Liver (tissue), 8 donors: ENCODE measurements at regions not wholly inside any gene's neighbourhood (a gene's known extent, or its start where the extent isn't known, plus 50 kb on each side); places are given as distances from the start of the nearest gene placed in this dataset.

ENCODE experiments used
- DNase-seq: peaks from one replicate; pipeline ENCODE4 v3.0.0-alpha.2; 2017; ENCODE audit warnings: low spot score
- H3K27ac ChIP-seq, 2 donors: one replicate each; pipeline ENCODE4 v1.7.0; 2013; ENCODE audit warnings: inconsistent platforms in 2 of 2, low read length in 2 of 2, control low read depth in 1 of 2, low read depth in 1 of 2, mild to moderate bottlenecking in 1 of 2
- H3K27me3 ChIP-seq, 4 donors: one replicate each; pipeline versions ENCODE4 v1.6.1 to v1.7.0; 2013; ENCODE audit warnings: low read length in 3 of 4, inconsistent platforms in 1 of 4, mild to moderate bottlenecking in 1 of 4, moderate library complexity in 1 of 4; ENCODE audit not compliant: control insufficient read depth in 4 of 4, insufficient read depth in 4 of 4
- H3K36me3 ChIP-seq, 4 donors: one replicate each; pipeline versions ENCODE4 v1.6.1 to v1.7.0; 2013; ENCODE audit warnings: low read length in 3 of 4, mild to moderate bottlenecking in 3 of 4, low read depth in 1 of 4, moderate library complexity in 1 of 4; ENCODE audit not compliant: control insufficient read depth in 4 of 4, insufficient read depth in 3 of 4
- H3K4me1 ChIP-seq, 4 donors: one replicate each; pipeline versions ENCODE4 v1.6.1 to v1.7.0; 2013; ENCODE audit warnings: low read length in 3 of 4, mild to moderate bottlenecking in 3 of 4, moderate library complexity in 1 of 4; ENCODE audit not compliant: control insufficient read depth in 4 of 4, insufficient read depth in 4 of 4
- H3K4me3 ChIP-seq, 3 donors: one replicate each; pipeline versions ENCODE4 v1.6.1 to v1.7.0; 2013; ENCODE audit warnings: low read length in 3 of 3, control low read depth in 1 of 3, low read depth in 1 of 3, mild to moderate bottlenecking in 1 of 3
- H3K9ac ChIP-seq, 2 donors: one replicate each; pipeline ENCODE4 v1.7.0; 2013; ENCODE audit warnings: low read length in 2 of 2, mild to moderate bottlenecking in 2 of 2, moderate library complexity in 2 of 2, control low read depth in 1 of 2, low read depth in 1 of 2
- H3K9me3 ChIP-seq, 4 donors: one replicate each; pipeline versions ENCODE4 v1.6.1 to v1.7.0; 2013; ENCODE audit warnings: low read length in 3 of 4; ENCODE audit not compliant: control insufficient read depth in 4 of 4
- ATF3 ChIP-seq: IDR thresholded peaks from 2 replicates; pipeline ENCODE4 v1.6.1; 2016; ENCODE audit warnings: antibody characterized with exemption
- CTCF ChIP-seq: fragments of 150-350 bp; IDR thresholded peaks from 2 replicates; pipeline ENCODE4 v1.5.1; 2017; ENCODE audit warnings: improper control_type of control experiment, low read depth, low read length; ENCODE audit not compliant: missing input control
- EGR1 ChIP-seq, 2 donors: IDR thresholded peaks; 2 replicates each; pipeline ENCODE4 v1.6.1; 2016 to 2018; ENCODE audit warnings: antibody characterized with exemption in 2 of 2, low read depth in 2 of 2
- FOXA1 ChIP-seq: IDR thresholded peaks from 2 replicates; pipeline ENCODE4 v1.6.1; 2016; ENCODE audit warnings: antibody characterized with exemption
- FOXA2 ChIP-seq: IDR thresholded peaks from 2 replicates; pipeline ENCODE4 v1.6.1; 2016; ENCODE audit warnings: antibody characterized with exemption
- GABPA ChIP-seq, 2 donors: IDR thresholded peaks in 1 of 2; conservative IDR thresholded peaks in 1 of 2; 2 replicates each; pipeline ENCODE4 v1.6.1; 2016; ENCODE audit warnings: antibody characterized with exemption in 2 of 2, mild to moderate bottlenecking in 1 of 2, moderate library complexity in 1 of 2
- HNF4G ChIP-seq: IDR thresholded peaks from 2 replicates; pipeline ENCODE4 v1.6.1; 2016; ENCODE audit warnings: antibody characterized with exemption
- JUND ChIP-seq, 2 donors: IDR thresholded peaks; 2 replicates each; pipeline ENCODE4 v1.6.1; 2016; ENCODE audit warnings: antibody characterized with exemption in 2 of 2
- MAX ChIP-seq: IDR thresholded peaks from 2 replicates; pipeline ENCODE4 v1.6.1; 2016; ENCODE audit warnings: antibody characterized with exemption
- NR2F2 ChIP-seq: IDR thresholded peaks from 2 replicates; pipeline ENCODE4 v1.6.1; 2016; ENCODE audit warnings: antibody characterized with exemption
- REST ChIP-seq: IDR thresholded peaks from 2 replicates; pipeline ENCODE4 v1.6.1; 2016; ENCODE audit warnings: antibody characterized with exemption, mild to moderate bottlenecking
- RXRA ChIP-seq, 2 donors: IDR thresholded peaks; 2 replicates each; pipeline ENCODE4 v1.6.1; 2017 to 2018; ENCODE audit warnings: antibody characterized with exemption in 2 of 2, mild to moderate bottlenecking in 1 of 2
- SP1 ChIP-seq: IDR thresholded peaks from 2 replicates; pipeline ENCODE4 v1.6.1; 2018; ENCODE audit warnings: antibody characterized with exemption, mild to moderate bottlenecking
- TAF1 ChIP-seq: conservative IDR thresholded peaks from 2 replicates; pipeline ENCODE4 v1.6.1; 2016; ENCODE audit warnings: antibody characterized with exemption, mild to moderate bottlenecking
- YY1 ChIP-seq: IDR thresholded peaks from 2 replicates; pipeline ENCODE4 v1.6.1; 2016; ENCODE audit warnings: antibody characterized with exemption, mild to moderate bottlenecking
- WGBS: extraction: QIAGEN DNeasy Blood & Tissue Kit; methylation state at CpG from one replicate; pipeline ENCODE4 v1.1.7; 2013; 5-methylcytosine and 5-hydroxymethylcytosine counted together
- donor health status: healthy.
- donor health status: healthy.
- donor health status: healthy.
- donor health status: healthy.
- donor health status: healthy.

- TF ChIP-seq REST (no peak), ATF3 (no peak)
Observed at GRCh38 chr11:105361651-105362050, 222.1 kb upstream of the CARD18 start (continued).

GRCh38 chr11:105357764-105358163 is 218.2 kb upstream of the CARD18 start:
- H3K9me3 ChIP-seq: no peaks in the 10 kb centered on the region
- H3K4me1 ChIP-seq: no peaks in the 10 kb centered on the region
- H3K27ac ChIP-seq: no peak overlapping the region
- no peak overlapping the region for H3K4me3 ChIP-seq
- DNase-seq: no peak
- TF ChIP-seq EGR1 (IDR thresholded peaks at IDR 0.05; ENCODE audit: low read depth in 2 of 2): no peak
- no peak for TF ChIP-seq MAX
- no peak for TF ChIP-seq TAF1
- TF ChIP-seq GABPA (IDR thresholded peaks at IDR 0.05 in 1 of 2, conservative IDR thresholded peaks at IDR 0.05 in 1 of 2): no peak
- TF ChIP-seq YY1: no peak
- no peak for TF ChIP-seq NR2F2
- TF ChIP-seq SP1: no peak
- TF ChIP-seq RXRA (IDR thresholded peaks at IDR 0.05): no peak
- TF ChIP-seq HNF4G: no peak
- no peak for TF ChIP-seq ATF3
- no peak for TF ChIP-seq REST
- no peak for TF ChIP-seq JUND (IDR thresholded peaks at IDR 0.05)
- TF ChIP-seq FOXA2: no peak
- no peak for TF ChIP-seq FOXA1
- TF ChIP-seq CTCF: no peak
- no peaks in the 10 kb centered on the region for H3K27me3 ChIP-seq
- H3K9ac ChIP-seq: no peak overlapping the region
- no peaks in the 10 kb centered on the region for H3K36me3 ChIP-seq
- 63% methylated on average over 1 of the region's 1 CpG for WGBS
